ENCODE measurements at regions not wholly inside any gene's neighbourhood (a gene's known extent, or its start where the extent isn't known, plus 50 kb on each side); places are given as distances from the start of the nearest gene placed in this dataset.
"Not testable (repeated sequence)": the region's sequence is repeated elsewhere in the genome, so short reads cannot be mapped to it uniquely, and the experiment has no call there.

DNA sequence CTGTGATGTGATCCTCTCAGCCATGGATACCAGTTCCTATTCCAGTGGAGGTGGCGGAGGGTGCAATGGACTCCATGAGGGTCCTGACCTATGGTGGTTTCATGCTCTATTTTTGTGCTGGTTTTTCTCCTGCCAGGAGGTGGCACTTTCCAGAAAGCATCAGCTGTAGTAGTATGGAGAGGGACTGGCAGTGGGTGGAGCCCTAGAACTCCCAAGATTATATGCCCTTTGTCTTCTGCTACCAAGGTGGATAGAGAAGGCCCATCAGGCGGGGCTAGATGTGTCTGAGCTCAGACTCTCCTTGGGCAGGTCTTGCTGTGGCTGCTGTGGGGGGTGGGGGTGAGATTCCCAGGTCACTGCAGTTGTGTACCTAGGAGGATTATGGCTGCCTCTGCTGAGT lies 104.5 kb upstream of the S1PR3 start:
- not testable (repeated sequence) for DNase-seq

DNA sequence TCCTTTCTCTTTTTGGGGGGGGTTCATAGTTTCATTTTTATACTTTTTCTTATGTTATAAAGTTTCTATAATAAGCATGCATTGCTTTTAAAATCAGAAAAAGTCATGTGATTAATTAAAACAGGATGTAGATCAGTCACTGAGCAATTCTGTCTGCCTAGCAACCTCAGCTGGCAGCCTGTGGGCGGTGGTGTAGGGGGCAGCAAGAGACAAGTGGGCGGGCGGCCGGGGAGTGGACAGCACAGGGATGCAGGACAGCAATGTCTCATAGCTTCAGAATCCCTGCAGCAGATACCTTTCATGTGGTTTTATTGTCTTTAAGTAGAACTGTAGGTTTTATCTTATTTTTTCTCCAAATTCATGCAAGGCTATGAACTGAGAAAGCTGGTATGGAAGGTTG lies 101.9 kb upstream of the S1PR3 start:
- peak; percentile 25 for DNase-seq

DNA sequence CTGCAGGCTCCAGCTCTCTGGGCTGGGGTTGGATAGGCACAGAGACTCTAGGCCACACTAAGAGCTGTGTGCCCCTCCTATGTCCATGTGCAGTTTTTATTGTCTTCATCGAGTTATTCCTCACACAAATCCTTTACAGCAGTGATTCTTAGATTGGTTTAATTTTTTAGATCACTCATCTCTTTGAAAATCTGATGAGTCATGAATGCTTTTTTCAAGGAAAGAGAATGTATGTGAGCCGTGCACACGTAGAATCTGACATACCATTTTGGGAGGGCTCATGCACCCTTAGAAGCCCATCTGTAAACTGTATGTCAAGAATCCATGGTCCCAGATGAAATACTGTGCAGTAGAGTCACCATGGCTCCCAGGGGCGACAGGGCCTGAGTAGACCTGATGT lies 100.7 kb upstream of the S1PR3 start:
- DNase-seq = peak; percentile 26

DNA sequence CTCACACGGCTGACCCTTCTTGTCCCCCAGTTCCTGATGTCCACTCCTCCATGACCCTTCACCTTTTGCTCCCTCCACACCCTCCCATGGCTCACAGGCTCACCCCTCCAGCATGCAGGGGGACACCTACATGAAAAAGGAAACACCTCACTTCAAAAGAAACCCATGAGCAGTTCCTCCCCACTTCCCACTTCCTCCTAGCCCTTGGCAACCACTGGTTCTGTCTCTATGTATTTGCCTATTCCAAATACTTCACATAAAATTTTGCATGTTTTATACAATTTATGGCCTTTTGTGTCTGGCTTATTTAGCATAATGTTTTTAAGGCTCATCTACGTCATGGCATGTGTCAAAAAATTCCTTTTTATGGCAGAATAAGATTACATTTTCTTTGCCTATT lies 100.2 kb upstream of the S1PR3 start:
- no peak for DNase-seq

GRCh38 chr9:88892724-88893123 lies 98.5 kb upstream of the S1PR3 start:
- DNase-seq = no peak

GRCh38 chr9:88897081-88897480 lies 94.2 kb upstream of the S1PR3 start:
- no peak for DNase-seq

GRCh38 chr9:88898039-88898720 lies 93.1 kb upstream of the S1PR3 start:
- no peak for DNase-seq

DNA sequence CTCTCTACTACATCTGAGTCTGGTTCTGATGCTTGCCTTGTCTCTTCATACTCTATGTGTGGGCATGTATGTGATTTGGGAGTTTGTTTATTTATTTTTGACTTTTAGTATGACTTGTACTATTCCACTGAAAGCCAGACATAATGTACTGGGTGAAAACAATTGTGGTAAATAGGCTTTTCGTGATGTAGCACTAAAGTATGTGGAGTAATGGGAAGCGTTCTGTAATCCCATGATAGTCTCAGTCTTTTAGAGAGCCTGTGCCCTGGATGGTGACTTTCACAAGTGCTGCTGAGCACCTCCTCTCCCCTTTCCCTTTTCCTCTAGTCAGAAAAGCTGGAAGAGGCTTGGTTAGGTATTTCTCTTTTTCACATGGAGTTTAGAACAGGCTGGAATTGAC lies 85.8 kb upstream of the S1PR3 start:
- DNase-seq = no peak

DNA sequence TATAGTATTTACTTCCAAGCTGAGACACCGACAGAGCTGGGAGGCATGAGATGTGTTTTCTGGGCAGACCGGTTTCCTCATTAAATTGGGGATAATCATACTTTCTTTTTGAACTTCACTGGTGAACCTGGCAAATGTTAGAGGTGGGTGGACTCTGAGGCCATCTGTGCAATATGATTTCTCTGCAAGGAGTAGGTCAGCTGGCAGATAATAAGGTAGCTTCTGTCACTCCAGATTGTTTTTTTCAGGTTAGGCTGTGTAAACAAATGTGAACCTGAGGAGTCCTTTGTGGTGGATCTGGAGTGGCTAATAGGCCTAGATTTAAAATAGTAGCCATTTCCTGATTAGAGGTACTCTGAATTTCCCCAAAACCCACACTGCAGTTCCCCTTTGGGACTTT lies 75.4 kb upstream of the S1PR3 start:
- DNase-seq = no peak

DNA sequence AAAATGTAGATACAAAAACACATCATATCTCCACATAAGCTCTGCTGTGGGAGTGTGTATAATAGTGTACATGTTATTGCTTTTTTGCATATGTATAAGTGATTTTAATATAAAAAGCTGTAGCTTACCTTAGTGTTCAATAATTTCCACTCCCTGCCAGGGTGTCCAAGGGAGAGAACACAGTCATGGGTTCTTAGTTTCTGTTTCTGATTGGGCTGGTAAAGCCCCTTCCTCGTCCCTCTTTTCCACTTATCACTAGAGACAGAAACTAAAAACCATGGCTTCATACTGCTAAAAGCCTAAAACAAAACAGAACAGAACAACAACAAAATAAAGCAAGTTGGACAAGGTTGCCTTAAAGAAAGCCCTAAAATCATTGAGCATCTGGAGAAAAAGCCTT lies 74.4 kb upstream of the S1PR3 start:
- no peak for DNase-seq

GRCh38 chr9:88917375-88917774 lies 73.9 kb upstream of the S1PR3 start:
- no peak for DNase-seq

DNA sequence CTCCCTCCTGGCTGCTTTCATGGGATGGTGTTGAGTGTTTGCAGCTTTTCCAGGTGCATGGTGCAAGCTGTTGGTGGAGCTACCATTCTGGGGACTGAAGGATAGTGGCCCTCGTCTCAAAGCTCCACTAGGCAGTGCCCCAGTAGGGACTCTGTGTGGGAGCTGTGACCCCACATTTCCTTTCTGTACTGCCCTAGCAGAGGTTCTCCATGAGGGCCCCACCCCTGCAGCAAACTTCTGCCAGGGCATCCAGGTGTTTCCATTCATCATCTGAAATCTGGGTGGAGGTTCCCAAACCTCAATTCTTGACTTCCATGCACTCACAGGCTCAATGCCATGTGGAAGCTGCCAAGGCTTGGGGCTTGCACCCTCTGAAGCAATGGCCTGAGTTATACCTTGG lies 72.7 kb upstream of the S1PR3 start:
- not testable (repeated sequence) for DNase-seq

DNA sequence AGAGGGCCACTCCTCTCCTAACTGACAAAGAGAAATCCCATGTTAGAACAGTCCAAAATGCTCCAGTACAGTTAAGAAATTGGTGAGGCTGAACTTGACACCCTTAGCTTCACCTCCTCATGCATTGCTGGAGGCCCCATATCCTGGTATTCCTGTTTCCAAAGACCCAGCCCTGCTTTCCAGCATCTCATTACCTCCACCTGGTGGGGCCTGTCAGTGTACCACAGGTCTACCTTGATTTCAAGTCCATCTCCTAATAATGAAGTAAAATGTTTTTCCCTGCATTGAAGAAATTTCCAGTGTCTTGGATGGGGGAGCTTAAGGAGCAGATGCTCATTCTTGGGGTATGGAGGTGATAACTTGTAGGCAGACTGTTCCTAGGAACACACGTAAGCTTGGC lies 70.6 kb upstream of the S1PR3 start:
- no peak for DNase-seq

- DNase-seq = no peak
These were observed 69.2 kb upstream of the S1PR3 start for GRCh38 chr9:88922091-88922490.

GRCh38 chr9:88923092-88923491 lies 68.2 kb upstream of the S1PR3 start:
- no peak for DNase-seq

- DNase-seq = no peak
These were observed 67.5 kb upstream of the S1PR3 start for GRCh38 chr9:88923653-88924288.

DNA sequence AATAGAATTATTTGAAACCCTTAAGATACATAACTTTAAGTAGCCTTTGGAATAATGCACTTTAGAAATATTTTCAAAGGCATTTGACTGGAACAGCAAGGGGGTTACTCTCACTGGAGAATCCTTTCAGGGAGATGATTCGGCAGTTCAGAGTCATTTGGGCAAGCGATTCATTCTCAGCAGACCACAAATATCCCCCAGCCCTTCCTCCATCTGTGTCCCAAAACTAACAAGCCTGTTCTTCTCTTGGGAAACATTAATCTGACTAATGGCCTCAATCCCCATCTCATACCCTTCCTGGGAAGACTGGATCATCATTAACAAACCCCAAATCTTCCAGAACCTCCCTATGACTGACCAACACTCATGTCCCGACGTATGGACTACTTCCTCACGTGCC lies 65.8 kb upstream of the S1PR3 start:
- peak; percentile 62 for DNase-seq

DNA sequence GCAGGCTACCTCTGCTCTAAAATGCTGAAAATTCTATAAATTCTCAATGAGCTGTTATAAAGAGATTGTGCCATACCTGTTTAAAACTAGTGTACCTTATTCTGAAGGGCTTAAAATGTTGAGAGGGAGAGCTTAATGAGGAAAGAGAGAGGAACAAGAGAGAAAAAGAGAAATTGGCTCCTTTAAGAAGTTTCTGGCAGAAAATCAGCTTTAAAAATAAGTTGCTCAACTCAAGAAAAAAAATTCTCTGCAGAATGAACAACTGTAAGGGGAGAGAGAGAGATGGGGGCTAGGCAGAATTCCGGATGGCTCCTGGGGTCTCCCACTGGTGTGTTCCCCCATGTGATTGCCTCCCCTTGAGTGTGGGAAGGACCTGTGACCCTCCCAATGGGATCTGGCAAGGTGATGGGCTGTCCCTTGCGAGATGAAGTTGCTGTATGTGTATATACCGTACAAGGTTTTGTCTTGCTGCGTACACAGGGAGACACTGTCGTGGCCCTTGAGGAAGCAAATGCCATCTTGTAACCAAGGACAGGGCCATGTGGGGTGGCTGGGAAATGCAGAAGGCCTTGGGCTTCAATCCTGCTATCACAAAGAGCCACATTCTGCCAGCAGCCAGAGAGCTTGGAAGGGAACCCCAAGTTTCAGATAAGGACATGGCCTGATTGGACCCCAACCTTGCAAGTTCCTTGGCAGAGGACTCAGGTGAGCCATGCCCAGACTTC lies 64.3 kb upstream of the S1PR3 start:
- no peak for DNase-seq

DNA sequence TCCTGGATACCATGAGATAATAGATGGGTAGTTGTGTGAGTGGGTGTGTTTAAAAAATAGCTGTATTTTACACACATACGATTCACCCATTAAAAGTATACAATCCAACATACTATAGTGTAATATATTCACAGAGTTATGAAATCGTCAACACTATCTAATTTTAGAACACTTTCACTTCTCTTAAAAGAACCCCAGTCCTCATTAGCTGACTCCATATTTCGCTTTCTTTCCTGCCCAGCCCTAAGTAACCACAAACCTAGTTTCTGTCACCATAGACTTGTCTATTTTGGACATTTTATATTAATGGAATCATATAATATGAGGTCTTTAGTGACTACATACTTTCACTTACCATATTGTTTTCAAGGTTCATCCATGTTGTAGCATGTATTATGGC lies 63.8 kb upstream of the S1PR3 start:
- no peak for DNase-seq

DNA sequence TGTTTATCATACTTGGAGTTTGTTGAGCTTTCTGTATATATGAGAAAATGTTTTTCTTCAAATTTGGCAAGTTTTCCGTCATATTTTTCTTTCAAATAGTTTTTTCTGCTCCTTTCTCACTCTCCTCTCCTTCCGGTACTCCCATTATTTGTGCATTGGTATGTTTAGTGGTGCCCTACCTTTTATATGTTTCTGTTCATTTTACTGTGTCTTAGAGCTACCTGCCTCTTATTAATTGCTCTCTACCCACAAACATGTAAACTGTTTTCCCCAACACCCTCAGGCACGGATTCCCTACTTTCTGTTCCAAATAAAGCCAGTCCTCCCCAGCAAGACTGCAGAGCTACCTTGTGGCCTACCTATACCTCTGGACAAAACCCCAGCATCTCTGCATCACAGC lies 60.6 kb upstream of the S1PR3 start:
- DNase-seq = no peak

DNA sequence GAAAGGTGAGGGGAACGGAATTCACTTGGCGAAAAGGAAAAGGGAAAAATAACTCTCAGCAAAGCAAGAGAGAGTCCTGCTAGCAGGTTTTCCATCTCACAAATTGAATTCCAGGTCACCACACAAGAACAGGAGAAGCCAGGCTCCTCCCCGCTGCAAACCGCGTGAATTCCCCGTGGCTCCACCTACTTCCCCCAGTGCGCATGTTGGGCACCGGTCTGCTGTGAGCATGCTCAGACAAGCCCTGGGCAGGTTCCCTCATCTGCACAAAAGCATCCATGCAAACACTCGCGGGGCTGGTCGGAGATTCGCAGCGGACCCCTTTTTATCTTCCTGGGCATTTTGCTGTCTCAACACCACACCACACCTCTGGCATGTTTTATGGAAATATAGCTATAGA lies 58.5 kb upstream of the S1PR3 start:
- no peak for DNase-seq

DNA sequence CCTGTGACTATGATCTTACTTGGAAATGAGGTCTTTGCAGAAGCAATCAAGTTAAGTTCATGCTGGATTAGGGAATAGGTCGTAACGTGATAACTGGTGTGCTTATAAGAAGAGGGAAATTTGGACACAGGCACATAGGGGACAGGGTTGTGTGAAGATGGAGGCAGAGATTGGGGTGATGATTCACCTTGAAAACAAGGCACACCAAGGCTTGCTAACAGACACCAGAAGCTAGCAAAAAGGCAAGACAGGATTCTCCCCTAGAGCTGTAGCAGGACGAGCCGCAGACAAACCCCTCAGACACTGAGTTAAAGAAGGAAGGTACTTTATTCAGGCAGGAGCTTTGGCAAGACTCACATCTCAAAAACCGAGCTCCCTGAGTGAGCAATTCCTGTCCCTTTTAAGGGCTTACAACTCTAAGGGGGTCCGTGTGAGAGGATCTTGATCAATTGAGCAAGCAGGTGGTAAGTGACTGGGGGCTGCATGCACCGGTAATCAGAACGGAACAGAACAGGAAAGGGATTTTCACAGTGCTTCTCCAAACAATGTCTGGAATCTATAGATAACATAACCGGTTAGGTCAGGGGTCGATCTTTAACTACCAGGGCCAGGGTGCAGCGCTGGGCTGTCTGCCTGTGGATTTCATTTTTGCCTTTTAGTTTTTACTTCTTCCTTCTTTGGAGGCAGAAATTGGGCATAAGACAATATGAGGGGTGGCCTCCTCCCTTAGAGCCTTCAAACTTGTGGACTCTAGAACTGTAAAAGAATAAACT lies 57.5 kb upstream of the S1PR3 start:
- no peak for DNase-seq

DNA sequence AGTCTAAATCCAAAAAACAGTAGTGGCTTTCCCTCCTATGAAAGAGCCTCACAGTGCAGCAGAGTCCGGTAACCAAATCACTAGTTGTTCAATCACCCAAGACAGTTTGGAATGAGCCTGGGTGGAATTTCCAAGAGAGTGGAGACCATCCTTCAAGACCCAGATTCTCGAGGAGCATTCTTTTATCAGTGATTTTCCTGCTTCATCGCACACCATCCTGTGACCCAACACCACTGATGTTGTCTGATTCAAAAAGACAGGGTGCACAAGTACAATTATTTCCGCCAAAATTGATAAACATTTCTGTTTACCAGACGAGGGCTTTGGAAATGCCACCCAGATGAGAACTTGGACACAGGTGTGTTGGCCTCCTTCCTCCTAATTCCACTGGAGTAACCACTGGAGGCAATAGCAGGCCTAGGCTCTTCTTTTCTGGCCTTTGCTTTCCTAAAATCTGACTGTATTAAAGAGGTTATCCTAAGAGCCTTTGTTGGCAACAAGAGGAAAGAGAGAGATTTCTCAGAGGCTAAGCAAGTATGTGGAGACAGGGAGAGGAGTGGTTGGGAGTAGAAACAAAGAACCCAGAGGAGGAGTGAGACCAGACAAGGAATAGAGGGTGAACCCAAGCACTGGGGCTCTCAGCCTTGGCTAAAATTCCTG lies 56.3 kb upstream of the S1PR3 start:
- DNase-seq = no peak

Measured in fibroblast of skin of right biceps (primary cell).